HG02943 (cell line): ENCODE measurements at regions not wholly inside any gene's neighbourhood (a gene's known extent, or its start where the extent isn't known, plus 50 kb on each side); places are given as distances from the start of the nearest gene placed in this dataset.

Source experiments
- ATAC-seq: cut with Tn5 transposase; IDR thresholded peaks from one replicate; pipeline ENCODE4 v1.9.1; 2021; ENCODE audit warnings: mild to moderate bottlenecking, low read depth, moderate library complexity; ENCODE audit not compliant: unreplicated experiment

GRCh38 chr19:28034936-28035335, 1178.0 kb downstream of the UQCRFS1 start:
- no peak for ATAC-seq

GRCh38 chr19:28028881-28029444, 1184.0 kb downstream of the UQCRFS1 start:
- ATAC-seq = no peak

- ATAC-seq = no peak
Measured at GRCh38 chr19:28027116-28027515, 1185.8 kb downstream of the UQCRFS1 start.

GRCh38 chr19:28026636-28027035, 1186.3 kb downstream of the UQCRFS1 start:
- no peak for ATAC-seq

GRCh38 chr19:28024920-28025319, 1188.0 kb downstream of the UQCRFS1 start:
- no peak for ATAC-seq

GRCh38 chr19:28023064-28023463, 1189.9 kb downstream of the UQCRFS1 start:
- no peak for ATAC-seq

- no peak for ATAC-seq
Measured at GRCh38 chr19:28022506-28022905, 1190.4 kb downstream of the UQCRFS1 start.

GRCh38 chr19:28021259-28022185, 1191.4 kb downstream of the UQCRFS1 start:
- ATAC-seq = no peak

- ATAC-seq = no peak
Measured at GRCh38 chr19:28020619-28021258, 1192.2 kb downstream of the UQCRFS1 start.

GRCh38 chr19:28019901-28020300, 1193.0 kb downstream of the UQCRFS1 start:
- ATAC-seq = no peak

- no peak for ATAC-seq
Measured at GRCh38 chr19:28019371-28019770, 1193.6 kb downstream of the UQCRFS1 start.

GRCh38 chr19:28018499-28018898, 1194.5 kb downstream of the UQCRFS1 start:
- ATAC-seq = no peak

- ATAC-seq = no peak
Measured at GRCh38 chr19:28014615-28015405, 1198.1 kb downstream of the UQCRFS1 start.

GRCh38 chr19:28012361-28012760, 1200.6 kb downstream of the UQCRFS1 start:
- no peak for ATAC-seq

- no peak for ATAC-seq
Measured at GRCh38 chr19:28010656-28011055, 1202.3 kb downstream of the UQCRFS1 start.

GRCh38 chr19:28009696-28010095, 1203.3 kb downstream of the UQCRFS1 start:
- ATAC-seq = no peak

GRCh38 chr19:28008695-28009094, 1204.3 kb downstream of the UQCRFS1 start:
- ATAC-seq = no peak

- ATAC-seq = no peak
Measured at GRCh38 chr19:28003543-28003942, 1209.4 kb downstream of the UQCRFS1 start.

GRCh38 chr19:27997069-27997468, 1215.9 kb downstream of the UQCRFS1 start:
- no peak for ATAC-seq
